Activated CD4-positive, CD25-positive, alpha-beta regulatory T cell (primary cell): ENCODE measurements at regions not wholly inside any gene's neighbourhood (a gene's known extent, or its start where the extent isn't known, plus 50 kb on each side); places are given as distances from the start of the nearest gene placed in this dataset.
"Not testable (repeated sequence)": the region's sequence is repeated elsewhere in the genome, so short reads cannot be mapped to it uniquely, and the experiment has no call there.

Experiments used
- DNase-seq, 4 experiments: peaks; one replicate each; lab custom pipeline; 2025; lab: John Stamatoyannopoulos, UW

DNA sequence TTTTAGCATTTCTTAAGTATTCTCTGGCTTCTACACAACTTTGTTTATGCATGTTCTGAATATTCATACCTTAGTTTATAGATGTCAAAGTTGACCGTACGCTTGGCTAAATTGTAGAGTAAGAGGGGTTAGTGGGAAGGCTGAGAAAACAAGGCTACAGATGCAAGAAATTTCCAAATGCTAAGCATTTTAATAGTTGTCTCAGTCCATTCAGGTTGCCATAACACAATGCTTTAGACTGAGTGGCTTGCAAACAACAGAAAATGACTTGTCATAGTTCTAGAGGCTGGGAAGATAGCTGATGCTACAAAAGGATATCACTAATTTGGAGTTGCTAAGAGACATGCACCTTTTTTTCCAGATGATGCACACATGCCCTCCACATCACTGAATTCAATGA lies 53.0 kb upstream of the C1QTNF3 start:
- DNase-seq = not testable (repeated sequence)

DNA sequence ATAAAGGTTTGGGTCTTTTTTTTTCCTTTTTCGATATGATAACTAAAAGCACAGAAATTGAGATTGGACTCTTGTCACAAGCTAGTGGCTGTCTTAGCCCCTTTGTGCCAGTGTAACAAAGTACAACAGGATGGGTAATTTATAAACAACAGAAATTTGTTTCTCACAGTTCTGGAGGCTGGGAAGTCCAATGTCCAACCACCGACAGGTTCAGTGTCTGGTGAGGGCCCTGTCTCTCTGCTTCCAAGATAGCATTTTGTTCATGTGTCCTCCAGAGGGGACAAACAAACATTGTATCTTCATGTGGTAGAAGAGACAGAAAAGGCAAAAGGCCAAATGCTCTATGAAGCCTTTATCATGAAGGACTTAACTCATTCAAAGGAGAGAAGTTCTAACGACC lies 56.9 kb upstream of the C1QTNF3 start:
- DNase-seq = not testable (repeated sequence)

DNA sequence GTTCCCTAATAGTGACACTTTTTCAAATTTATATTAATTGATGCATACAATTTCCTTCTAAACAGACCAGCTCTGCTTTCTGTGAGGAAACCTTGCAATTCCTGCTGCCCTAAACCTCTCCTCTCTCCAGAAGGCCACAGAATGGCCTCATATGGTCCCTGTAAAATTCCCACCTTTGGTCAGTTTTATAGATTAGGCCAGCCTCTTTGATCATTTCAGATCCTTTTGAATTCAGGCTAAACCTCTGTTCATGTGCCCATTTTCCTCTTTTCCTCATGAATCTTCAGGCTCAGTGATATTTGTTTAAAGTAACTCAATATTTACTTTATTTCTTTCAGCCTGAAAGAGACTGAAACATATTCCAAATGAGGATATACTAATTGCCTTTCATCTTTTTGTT lies 58.6 kb upstream of the C1QTNF3 start:
- not testable (repeated sequence) for DNase-seq

DNA sequence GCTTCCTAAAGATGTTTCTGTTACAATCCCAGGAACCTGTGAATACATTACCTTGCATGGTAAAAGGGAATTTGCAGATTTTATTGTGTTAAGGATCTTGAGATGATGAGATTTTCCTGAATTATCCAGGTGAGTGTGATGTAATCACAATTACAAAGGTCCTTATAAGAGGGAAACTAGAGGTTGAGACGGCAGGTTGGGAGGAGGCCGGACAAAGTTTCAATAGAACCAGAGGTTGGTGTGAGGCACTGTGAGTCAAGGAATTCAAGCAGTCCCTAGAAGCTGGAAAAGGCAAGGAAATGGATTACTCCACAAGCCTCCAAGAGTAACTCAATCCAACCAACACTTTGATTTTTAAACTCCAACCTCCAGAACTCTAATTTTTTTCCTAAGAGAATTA lies 65.9 kb upstream of the C1QTNF3 start:
- not testable (repeated sequence) for DNase-seq

DNA sequence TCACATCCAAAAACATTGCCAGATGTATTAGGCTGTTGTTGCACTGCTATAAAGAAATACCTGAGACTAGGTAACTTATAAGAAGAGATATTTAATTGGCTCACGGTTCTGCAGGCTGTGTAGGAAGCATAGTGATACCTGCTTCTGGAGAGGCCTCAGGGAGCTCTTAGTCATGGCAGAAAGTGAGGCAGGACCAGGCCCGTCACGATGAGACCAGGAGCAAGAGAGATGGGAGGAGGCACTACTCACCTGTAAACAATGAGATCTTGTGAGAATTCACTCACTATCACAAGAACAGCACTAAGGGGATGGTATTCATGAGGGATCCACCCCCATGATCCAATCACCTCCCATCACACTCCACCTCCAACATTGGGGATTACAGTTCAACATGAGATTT lies 81.3 kb upstream of the C1QTNF3 start:
- not testable (repeated sequence) for DNase-seq

DNA sequence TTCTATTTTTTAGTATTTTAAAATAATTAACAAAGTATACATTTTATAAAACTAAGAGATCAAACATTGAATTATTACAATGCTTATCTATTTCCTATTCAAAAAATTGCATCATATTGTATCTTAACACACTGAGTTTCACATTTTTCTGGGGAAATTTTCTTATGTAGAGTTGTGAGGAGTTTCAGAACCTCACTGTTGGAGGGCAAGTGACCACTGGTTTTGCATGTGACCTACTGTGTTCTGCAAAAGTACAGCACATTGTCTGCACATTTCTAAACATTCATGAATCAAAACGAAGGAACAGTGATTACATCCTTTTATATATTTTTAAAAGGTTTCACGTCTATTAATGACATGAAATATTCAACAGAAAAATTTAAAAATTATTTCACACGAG lies 82.3 kb upstream of the C1QTNF3 start:
- not testable (repeated sequence) for DNase-seq

DNA sequence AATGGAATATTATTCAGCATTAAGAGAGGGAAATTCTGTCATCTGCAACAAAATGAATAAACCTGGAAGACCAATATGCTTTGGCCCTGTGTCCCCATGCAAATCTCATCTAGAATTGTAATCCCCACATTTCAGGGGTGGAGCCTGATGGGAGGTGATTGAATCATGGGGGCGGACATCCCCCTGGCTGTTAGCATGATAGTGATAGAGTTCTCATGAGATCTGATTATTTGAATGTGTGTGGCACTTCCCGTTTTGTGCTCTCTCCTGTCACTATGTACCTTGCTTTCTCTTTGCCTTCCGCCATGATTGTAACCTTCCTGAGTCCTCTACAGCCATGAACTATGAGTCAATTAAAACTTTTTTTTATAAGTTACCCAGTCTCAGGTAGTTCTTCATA lies 83.7 kb upstream of the C1QTNF3 start:
- not testable (repeated sequence) for DNase-seq

DNA sequence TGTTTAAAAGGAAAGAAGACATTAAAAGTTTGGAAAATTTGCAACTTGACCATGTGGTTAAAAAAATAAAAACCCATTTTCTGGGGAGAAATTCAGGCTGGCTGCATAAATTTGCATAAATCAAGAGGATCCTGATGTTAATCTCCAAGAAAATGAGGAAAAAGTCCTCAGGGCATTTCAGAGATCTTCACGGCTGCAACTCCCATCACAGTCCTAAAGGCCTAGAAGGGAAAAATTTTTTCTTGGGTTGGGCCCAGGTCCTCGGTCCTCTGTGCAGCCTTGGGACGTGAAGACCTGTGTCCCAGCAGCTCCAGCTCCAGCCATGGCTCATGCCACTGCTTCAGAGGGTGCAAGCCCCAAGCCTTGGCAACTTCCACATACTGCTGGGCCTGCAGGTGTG lies 84.8 kb upstream of the C1QTNF3 start:
- not testable (repeated sequence) for DNase-seq

DNA sequence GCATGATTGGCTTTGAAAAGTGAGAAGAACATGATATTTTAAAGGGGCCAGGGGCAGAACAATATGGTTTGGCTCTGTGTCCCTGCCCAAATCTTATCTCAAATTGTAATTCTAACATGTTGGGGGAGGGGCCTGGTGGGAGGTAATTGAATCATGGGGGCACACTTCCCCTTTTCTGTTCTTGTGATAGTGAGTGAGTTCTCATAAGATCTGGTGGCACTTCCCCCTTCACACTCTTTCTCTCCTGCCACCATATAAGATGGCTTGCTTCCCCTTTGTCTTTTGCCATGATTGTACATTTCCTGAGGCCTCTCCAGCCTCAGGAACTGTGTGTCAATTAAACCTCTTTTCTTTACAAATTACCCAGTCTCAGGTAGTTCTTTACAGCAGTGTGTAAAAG lies 85.9 kb upstream of the C1QTNF3 start:
- DNase-seq = not testable (repeated sequence)

DNA sequence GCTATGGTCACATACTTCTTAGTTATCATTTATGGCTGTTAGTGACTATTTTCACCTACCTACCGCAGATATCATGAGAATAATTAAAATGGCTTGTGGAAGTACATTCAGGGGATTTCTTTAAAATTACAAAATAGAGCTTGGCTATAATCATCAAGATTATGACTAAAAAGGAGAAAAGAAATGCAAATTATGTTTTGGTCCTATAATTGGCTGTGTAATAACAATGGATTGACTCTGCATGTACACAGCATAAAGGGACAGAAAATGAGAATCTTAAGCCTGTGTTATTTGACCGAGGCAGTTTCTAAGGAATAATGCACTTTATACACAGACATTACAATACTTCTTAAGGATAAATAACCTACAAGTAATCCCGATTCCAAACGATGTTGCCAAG lies 112.0 kb upstream of the C1QTNF3 start:
- not testable (repeated sequence) for DNase-seq

DNA sequence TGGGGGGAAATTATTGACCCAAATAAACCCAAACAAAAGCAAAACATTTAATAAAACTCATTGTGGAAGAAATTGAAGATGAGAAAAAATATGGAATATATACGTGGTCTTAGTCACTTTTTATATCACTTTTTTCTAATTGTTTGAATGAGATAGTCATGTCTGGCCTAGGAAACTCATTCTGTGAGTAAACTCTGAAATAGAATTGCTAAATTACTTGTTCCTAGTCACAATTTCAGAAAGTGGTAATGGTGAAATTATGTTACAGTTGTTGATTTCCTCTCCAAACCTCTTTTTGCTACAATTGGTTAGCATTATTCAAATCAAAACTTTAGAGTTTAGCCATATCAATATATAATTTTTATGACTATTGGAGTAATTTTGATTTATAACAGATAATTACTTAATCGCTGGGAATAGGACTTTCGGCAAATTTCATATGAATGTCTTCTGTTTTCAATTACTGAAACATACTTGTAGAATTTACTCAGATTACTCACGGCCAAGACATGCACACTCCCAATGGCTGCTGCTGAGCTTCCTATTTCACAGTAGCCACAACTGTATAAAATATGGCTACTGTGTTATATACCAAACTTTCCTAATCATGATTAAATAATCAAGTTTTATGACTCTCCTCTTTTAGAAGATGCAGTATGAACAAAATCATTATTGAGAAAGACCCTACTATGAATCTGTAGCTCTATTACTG lies 113.8 kb upstream of the C1QTNF3 start:
- DNase-seq = not testable (repeated sequence)

DNA sequence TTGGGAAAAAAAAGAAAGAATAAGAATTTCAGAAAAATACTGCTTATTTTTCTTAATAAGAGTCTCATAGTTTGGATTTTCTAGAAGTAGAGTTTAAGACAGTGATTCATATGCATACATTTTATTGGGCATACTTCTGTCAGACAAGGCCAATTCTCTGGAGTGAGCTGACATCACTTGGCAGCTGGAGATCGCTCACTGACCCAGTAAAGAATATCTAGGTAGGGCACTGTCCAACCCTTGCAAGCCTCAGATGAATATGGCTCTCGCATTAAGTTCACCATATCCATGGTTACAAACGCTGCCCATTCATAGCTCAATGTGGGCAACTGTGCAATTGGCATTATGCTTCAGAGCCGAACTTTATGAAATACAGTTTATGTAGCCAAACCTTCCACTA lies 117.9 kb upstream of the C1QTNF3 start:
- not testable (repeated sequence) for DNase-seq

DNA sequence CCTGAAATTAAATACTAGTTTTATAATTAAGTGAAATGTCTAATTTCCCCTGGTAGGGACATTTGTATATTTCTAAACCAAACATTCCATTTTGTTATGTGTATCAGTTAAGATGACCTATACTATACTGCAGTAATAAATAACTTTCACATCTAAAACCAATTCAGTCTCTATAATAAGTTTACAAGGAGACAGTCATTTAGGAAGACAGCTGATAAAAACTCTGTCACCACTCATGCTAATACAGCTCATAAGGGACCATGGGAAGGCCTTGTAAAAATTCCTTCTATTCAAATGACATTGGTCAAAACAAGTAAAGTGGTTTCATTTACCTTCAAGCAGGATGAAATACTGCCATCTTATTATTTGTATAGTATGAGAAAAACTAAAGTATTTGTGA lies 128.4 kb upstream of the C1QTNF3 start:
- not testable (repeated sequence) for DNase-seq

DNA sequence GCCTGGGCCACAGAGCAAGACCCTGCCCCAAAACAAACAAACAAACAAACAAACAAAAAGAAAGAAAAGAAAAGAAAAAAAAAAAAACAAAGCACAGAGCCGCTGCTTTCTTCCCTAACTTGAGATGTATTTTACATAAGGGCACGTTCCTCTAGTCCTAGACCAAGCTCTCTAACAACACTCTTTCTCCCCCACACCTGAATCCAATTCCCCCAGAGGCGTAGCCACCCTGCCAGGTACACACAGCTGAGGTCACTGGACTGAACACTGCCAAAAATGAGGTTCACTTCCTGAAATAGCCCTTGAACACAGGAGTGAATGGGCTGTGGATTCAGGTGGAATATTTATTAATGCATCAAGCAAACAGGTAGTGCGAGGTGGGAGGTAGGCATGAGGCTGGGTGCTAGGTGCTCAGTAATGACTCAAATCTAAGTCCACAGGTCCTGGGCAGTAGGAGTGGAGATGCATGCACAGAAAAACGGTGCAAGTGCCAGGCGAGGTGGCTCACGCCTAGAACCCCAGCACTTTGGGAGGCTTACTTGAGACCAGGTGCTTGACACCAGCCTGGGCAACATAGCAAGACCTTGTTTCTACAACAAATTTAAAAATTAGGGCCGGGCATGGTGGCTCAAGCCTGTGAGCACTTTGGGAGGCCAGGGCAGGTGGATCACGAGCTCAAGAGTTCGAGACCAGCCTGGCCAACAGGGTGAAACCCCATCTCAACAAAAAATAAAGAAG lies 136.6 kb upstream of the C1QTNF3 start:
- DNase-seq = not testable (repeated sequence)

DNA sequence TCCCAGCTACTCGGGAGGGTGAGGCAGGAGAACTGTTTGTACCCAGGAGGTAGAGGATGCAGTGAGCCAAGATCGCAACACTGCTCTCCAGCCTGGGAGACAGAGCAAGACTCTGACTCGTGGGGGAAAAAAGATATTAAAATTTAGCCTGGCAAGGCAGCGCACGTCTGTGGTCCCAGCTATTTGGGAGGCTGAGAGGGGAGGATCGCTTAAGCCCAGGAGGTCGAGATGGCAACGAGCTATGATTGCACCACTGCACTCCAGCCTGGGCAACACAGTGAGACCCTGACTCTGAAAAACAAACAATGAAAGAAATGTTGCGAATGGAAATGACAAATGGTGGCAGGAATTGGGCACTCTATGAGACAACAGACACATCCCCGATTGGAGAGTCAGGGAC lies 137.2 kb upstream of the C1QTNF3 start:
- DNase-seq = not testable (repeated sequence)

DNA sequence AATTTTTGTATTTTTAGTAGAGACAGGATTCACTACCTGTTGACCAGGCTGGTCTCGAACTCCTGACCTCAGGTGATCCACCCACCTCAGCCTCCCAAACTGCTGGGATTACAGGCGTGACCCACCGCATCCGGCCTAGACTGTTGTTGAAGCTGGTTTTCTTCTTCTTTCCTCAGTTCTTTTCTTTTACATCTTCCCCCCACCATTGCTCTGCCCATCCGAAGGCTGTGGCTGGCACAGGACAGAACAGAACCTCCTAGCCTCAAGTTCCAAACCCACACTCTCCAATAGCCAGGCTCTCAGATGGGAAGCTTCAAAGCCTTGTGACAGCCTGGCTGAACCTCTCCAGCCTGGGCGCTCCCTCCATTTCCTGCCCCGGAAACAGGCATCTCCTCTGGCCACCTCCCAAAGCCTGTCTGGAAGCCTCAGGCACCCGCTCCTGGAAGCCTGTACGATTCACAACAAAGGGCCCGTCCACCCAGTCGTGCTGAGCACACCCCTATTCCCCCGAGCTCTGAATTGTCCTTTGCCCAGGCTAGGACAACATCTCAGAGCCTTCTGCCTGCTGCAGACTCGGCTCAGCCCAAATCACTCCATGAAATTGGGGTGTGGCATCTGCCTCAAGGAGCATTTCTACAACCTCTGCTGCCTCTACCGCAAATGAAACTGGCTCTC lies 138.1 kb upstream of the C1QTNF3 start:
- not testable (repeated sequence) for DNase-seq

DNA sequence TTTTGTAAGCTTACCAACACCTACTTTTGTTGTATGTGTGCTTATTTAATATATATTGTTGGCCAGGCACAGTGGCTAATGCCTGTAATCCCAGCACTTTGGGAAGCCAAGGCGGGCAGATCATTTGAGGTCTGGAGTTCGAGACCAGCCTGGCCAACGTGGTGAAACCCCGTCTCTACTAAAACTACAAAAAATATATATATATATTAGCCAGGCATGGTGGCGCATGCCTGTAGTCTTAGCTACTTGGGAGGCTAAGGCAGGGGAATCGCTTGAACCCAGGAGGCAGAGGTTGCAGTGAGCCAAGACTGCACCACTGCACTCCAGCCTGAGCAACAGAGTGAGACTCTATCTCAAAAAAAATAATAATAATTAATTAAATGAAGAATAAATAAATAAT lies 142.0 kb upstream of the C1QTNF3 start:
- DNase-seq = not testable (repeated sequence)

DNA sequence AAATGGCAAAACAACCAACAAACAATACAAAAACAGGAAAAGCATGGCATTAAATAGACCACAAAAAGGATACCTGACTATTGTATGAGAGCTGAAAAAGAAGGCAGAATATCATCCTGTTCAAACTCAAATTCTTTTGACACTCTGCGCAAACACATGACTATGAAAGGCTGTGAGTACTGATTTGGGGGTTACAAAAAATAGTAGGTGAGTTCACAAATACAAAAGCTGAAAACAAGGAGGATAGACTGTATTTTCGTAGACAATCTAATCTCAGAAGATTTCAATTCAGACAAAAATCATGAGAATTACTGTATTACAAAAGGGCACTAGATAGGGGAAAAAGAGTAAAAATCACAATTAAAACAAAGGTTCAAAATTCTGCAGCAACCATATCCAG lies 142.6 kb upstream of the C1QTNF3 start:
- DNase-seq = not testable (repeated sequence)

DNA sequence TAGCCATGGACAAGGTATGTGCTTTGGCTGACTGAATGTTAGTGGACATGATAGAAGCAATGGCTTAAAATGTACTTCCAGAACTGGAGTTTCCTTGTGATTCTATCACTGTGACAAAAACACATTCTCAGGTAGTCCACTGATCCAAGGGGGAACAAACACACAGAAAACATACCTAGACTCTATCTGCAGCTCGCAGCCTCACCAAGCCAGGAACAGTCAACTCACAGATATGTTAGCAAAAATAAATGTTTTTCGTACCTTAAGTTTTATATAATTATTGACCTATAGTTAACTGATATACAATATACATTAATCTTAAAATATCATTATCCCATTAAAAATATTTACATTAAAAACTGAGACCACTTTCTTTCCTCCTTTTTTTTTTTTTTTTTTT lies 143.1 kb upstream of the C1QTNF3 start:
- not testable (repeated sequence) for DNase-seq

DNA sequence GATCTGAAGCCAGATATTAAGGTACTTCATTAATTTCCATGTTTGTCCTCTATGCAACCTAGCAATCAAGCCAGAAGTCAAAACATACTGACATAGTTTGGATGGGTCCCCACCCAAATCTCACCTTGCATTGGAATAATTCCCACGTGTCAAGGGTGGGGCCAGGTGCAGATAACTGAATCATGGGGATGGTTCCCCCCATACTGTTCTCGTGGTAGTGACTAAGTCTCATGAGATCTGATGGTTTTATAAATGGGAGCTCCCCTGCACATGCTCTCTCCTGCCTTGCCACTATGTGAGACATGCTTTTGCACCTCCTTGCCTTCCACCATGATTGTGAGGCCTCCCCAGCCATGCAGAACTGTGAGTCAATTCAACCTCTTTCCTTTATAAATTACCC lies 143.9 kb upstream of the C1QTNF3 start:
- not testable (repeated sequence) for DNase-seq

DNA sequence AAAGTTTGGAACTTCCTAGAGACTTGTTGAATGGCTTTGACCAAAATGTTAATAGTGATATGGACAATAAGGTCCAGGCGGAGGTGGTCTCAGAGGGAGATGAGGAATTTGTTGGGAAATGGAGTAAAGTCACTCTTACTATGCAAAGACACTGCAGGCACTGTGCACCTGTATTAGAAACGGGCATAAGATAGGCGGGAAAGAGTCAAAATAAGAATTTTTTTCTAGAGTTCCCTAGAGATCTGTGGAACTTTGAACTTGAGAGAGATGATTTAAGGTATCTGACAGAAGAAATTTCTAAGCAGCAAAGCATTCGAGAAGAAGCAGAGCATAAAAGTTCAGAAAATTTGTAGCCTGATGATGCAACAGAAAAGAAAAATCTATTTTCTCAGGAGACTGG lies 144.4 kb upstream of the C1QTNF3 start:
- DNase-seq = not testable (repeated sequence)

DNA sequence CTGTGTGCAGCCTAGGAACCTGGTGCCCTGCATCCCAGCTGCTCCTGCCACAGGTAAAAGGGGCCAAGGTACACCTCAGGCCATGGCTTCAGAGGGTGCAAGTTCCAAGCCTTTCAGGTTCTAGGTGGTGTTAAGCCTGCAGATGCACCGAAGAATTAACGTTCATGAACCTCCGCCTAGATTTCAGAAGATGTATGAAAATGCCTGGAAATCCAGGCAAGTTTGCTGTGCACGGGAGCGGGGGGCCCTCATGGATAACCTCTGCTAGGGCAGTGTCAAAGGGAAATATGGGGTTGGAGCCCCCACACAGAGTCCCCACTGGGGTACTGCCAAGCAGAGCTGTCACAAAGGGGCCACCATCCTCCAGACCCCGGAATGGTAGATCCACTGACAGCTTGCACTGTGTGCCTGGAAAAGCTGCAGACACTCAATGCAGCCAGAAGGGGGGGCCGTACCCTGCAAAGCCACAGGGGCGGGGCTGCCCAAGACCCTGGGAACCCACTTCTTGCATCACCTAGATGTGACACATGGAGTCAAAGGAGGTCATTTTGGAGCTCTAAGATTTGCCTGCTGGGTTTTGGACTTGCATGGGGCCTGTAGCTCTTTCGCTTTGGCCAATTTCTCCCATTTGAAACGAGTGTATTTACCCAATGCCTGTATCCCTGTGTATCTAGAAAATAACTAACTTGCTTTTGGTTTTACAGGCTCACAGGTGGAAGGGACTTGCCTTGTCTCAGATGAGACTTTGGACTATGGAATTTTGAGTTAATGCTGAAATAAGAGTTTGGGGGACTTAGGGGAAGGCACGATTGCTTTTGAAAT lies 145.2 kb upstream of the C1QTNF3 start:
- DNase-seq = not testable (repeated sequence)
